ENCODE measurements at regions not wholly inside any gene's neighbourhood (a gene's known extent, or its start where the extent isn't known, plus 50 kb on each side); places are given as distances from the start of the nearest gene placed in this dataset.

GRCh38 chr1:218525451-218526197 is 180.5 kb downstream of the TGFB2 start:
- DNase-seq (ENCODE audit: low read depth in 3 of 3) = no peak

DNA sequence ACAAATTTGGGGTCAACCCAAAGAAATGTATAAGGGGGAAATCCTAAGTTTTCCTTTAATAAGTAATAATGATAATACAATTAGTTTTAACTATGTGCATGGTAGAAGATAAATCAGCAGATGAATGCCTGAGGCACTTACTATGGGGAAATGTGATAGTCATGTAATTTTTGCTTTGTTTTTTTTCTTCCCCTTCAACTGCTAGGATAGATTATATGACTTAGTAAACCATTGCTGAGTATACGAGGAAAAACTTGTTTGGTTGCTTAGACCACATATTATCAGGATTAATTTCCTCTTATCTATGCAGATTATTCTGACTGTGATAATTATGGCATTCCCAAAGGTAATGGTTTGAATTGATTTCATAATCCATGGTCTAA is 181.1 kb downstream of the TGFB2 start:
- no peak for DNase-seq (ENCODE audit: low read depth in 3 of 3)

DNA sequence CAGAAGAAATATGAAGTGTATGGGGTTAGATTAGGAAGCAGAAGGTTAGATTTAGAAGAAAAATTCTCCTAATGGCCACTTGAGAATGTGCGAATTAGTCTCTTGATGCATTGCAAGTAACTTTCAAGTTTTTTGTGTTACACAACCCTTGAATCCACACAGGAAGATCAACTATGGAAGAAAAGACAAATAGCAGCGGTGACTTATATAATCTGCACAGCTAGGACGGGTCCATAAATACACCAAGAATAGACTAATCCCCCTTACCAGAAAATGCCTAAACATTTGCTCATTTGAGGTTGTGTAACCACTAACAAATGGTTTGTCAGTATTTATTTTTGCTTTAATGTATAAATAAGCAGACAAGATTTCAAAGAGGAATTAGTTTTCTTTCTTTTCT is 182.6 kb downstream of the TGFB2 start:
- DNase-seq (ENCODE audit: low read depth in 3 of 3) = no peak

DNA sequence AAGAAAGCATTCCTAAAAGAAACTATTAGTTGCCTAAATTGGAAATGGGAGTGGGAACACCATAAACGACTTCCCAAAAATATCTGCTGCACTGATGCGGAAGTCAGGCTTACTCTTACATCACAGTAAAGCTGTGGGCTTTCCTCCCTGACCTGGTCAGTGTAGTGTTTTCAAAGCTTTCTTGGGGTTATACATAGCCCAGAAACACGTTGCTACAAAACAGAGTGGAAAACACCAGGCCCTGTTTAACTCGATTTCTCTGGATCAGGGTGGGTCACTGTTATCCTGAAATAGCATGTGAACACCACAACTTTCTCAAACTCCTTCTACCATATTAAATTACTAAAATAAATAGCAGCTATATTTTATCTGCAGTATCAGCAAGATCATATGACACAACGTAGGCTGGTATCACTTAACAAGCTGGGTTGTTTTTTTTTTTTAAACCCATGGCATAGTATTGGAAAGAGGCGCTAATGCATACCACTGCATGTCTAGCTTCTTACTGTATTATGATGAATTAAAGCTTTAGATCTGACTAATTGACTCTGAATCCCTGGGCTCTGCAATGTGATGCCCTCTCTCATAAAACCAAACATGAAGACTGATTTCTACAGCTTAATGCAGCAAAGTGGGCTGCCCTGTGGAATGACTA is 184.6 kb downstream of the TGFB2 start:
- DNase-seq (ENCODE audit: low read depth in 3 of 3) = no peak

DNA sequence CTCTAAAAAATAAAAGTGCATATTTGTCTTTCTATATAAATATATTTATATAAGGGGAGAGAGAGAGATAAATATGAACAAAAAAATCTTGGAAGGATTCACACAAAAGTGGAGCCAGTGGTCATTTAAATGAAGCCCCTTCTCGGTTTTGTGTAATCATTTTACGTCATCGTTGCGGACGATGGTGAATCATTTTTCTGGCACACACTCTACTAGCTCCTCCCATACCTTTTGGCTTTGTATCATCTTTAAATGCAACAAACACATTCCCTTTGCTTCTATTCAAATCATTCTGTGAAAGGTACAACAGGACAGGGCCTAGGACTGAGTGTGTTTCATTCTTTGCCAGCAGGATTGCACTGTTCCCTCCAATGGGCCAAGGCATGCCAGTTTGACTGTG is 186.8 kb downstream of the TGFB2 start:
- no peak for DNase-seq (ENCODE audit: low read depth in 3 of 3)

DNA sequence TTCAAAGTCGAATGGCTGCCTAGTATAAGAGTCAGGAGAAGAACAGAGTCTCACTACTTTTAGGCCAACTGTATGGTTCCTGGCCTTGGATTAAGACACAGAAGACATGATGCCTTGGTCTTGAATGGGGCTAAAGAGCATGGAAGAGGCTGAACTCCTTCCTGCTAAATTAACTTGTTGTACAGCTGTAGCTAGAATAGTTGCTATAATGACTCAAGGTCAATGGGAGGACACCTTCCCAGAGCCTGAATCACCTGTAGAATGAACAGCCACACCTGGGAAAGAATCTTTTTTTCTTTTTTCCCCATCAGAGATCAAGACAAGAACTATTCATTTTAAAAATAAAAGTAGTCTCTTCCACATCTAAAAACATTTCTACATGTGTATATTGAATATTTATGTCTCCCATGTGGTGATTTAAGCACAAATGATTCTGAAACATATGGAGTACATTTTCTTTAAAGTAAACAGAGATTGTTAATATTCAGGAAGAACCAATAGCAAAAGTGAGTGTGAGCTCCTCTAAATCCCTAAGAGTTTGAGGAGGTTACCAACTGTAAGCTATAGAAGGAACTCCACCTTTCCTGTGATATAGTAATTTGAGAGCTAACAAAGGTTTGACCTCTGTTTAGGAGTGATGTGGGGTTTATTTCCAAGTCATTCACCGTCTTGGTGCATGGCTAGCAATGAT is 191.3 kb downstream of the TGFB2 start:
- DNase-seq (ENCODE audit: low read depth in 3 of 3) = no peak

- no peak for DNase-seq (ENCODE audit: low read depth in 3 of 3)
Observed at GRCh38 chr1:218537122-218537913, 192.2 kb downstream of the TGFB2 start.

DNA sequence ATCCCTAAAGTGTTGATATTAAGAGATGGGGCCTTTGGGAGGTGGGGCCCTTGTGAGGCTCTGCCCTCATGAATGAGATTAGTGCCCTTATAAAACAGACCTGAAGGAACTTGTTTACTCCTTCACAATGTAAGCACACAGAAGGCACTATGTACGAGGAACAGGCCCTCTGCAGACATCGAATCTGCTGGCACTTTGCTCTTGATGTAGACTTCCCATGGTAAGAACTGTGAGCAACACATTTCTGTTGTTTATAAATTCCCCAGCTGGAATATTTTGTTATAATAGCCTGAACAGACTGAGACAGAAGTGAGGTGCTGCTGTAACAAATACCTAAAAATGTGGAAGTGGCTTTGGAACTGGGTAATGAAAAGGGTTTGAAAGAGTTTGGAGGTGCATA is 193.2 kb downstream of the TGFB2 start:
- no peak for DNase-seq (ENCODE audit: low read depth in 3 of 3)

DNA sequence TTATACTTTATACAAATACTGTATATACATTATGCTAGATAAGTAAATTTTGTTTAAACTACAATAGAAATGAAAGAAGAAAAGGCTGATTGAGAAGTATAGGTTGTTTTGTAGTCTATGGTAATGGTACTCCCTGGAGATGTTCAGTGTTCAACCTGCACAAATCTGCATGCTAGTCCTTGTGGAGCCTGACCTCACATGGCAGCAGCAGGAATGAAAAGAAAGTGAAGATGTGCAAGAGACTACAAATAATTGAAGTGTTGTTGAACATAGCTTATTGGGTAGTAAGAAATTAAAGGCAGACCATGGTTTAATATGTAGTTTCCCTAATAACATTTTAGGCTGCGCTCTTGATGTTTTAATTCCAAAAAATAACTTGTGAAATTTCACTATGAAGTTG is 201.2 kb downstream of the TGFB2 start:
- no peak for DNase-seq (ENCODE audit: low read depth in 3 of 3)

GRCh38 chr1:218547957-218548730 is 203.0 kb downstream of the TGFB2 start:
- no peak for DNase-seq (ENCODE audit: low read depth in 3 of 3)

GRCh38 chr1:218548764-218549163 is 203.6 kb downstream of the TGFB2 start:
- no peak for DNase-seq (ENCODE audit: low read depth in 3 of 3)

- no peak for DNase-seq (ENCODE audit: low read depth in 3 of 3)
Observed at GRCh38 chr1:218553197-218553596, 208.1 kb downstream of the TGFB2 start.

DNA sequence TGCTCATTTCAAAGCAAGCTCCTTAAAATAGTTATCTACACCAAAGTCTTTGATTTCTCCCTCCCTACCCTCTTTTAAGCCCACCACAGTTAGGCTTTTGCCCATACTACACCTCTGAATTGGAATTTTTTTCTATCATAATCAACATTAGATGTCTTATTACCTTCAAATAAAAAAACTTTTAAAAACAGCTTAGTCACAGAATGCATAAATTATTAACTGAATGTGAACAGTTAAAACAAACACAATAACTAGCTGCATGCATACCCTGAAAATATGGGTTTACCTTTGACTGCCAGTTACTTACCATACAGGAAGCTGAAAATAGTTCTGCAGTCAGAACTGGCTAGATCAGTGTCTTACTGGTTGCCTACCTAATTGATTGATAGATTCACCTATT is 210.9 kb downstream of the TGFB2 start:
- DNase-seq (ENCODE audit: low read depth in 3 of 3) = no peak

GRCh38 chr1:218557731-218558130 is 212.6 kb downstream of the TGFB2 start:
- no peak for DNase-seq (ENCODE audit: low read depth in 3 of 3)

DNA sequence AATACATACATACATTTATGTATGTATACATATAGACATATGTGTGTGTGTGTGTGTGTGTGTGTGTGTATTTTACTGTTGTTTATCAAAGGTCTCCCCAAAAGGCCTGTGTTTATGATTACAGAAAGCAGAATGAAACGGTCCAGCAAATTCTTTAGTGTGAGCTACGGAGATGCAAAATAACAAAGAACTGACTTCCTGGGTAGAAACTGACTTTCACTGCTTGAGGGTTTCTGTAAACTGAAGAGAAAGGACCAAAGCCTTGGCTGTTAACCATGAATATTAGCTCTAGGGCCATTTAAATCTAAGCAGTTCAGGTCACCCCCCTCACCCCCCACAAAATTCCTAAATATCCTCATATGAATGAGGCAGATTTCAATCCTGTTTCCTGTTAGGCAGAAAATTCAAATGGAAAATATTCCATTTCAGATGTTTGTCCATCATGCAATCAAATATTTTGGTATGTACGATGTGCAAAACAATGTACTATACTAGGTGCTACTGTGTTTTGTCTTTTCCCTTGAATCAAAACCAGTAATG is 213.2 kb downstream of the TGFB2 start:
- DNase-seq (ENCODE audit: low read depth in 3 of 3) = no peak

DNA sequence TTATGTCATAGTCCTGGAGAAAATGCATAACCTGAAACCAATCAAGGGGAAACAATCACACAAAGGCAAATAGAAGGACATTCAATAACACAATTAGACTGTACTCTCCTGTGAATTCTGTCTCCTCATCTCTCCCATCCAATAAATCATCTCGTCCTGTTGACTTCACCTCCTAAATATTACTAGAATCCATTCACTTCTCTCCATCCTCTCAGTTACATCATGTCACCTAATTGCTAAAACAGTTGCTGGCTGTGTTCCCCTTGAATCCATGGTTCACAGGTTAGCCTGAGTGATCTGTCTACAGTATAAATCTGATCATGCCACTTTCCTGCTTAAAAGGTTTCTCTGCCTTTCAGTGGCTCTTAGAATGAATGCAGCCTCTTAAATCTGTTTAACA is 220.2 kb downstream of the TGFB2 start:
- DNase-seq (ENCODE audit: low read depth in 3 of 3) = no peak

DNA sequence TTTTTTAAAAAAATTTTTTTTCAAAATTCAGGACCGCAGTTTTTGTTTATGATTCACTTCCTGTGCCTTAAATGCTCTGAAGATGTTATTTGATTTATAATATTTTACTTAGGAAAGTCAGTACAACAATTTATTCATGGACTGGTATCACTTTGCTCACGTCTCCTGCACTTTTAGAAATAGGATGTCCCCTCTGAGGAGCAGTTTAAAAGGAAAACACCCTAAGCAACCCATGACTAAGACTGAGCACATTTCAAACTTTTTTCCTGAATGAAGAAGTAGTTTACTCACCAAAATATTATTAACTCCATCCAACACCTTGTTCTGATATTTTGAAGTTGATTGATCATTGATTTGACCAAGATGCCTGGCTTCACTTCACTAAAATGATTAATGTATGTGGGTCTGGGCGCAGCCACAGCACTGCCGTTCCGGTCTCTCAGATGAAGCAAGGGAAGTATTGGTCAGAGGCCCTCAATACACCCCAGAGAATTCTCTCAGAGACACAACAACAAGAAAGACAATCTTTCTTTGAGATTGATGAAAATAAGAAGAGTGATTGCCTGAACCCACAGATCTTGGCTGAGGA is 223.9 kb downstream of the TGFB2 start:
- no peak for DNase-seq (ENCODE audit: low read depth in 3 of 3)

- no peak for DNase-seq (ENCODE audit: low read depth in 3 of 3)
Observed at GRCh38 chr1:218570456-218570855, 225.3 kb downstream of the TGFB2 start.

GRCh38 chr1:218571491-218571890 is 226.4 kb downstream of the TGFB2 start:
- no peak for DNase-seq (ENCODE audit: low read depth in 3 of 3)

DNA sequence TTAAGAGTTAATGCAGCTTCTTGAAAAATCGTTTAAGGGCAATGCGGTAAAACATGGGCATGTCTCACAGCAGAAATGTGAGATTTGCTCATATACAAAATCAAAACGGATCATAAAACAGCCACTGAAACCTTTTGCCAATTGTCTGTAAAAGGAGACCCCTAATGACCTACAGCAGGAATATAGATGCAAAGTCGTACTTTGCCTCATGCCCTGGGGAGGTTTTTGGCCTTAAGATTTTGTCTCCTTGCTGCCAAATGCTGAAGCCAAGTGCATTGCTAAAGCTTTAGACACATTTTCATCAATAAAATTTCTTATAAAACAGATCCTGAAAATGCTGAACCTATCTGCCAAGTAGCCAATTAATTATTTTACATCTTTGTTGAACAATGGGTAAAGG is 226.9 kb downstream of the TGFB2 start:
- DNase-seq (ENCODE audit: low read depth in 3 of 3) = no peak

- DNase-seq (ENCODE audit: low read depth in 3 of 3) = no peak
Observed at GRCh38 chr1:218573925-218574324, 228.8 kb downstream of the TGFB2 start.
